Activated CD4-positive, alpha-beta T cell treated with anti-CD3 and anti-CD28 coated beads for 4 hours (primary cell): ENCODE measurements at regions not wholly inside any gene's neighbourhood (a gene's known extent, or its start where the extent isn't known, plus 50 kb on each side); places are given as distances from the start of the nearest gene placed in this dataset.

ENCODE experiments used
- DNase-seq, 2 donors: peaks; one replicate each; pipeline ENCODE4 v3.0.0-alpha.2; 2020

- DNase-seq: no peak
These were observed 61.6 kb upstream of the GPR12 start for GRCh38 chr13:26822146-26822545.

GRCh38 chr13:26821672-26822071 lies 61.1 kb upstream of the GPR12 start:
- no peak for DNase-seq

GRCh38 chr13:26820871-26821270 lies 60.3 kb upstream of the GPR12 start:
- DNase-seq: no peak

GRCh38 chr13:26819046-26819445 lies 58.5 kb upstream of the GPR12 start:
- no peak for DNase-seq

GRCh38 chr13:26816881-26817280 lies 56.3 kb upstream of the GPR12 start:
- DNase-seq: no peak

- DNase-seq: no peak
These were observed 53.4 kb upstream of the GPR12 start for GRCh38 chr13:26813980-26814348.

- no peak for DNase-seq
These were observed 52.9 kb upstream of the GPR12 start for GRCh38 chr13:26813321-26813979.

- no peak for DNase-seq
These were observed 51.0 kb upstream of the GPR12 start for GRCh38 chr13:26811581-26811980.
